ENCODE measurements at regions not wholly inside any gene's neighbourhood (a gene's known extent, or its start where the extent isn't known, plus 50 kb on each side); places are given as distances from the start of the nearest gene placed in this dataset.

GRCh38 chr2:368386-368785, 80.5 kb upstream of the ALKAL2 start:
- TF ChIP-seq, protein P1, sequence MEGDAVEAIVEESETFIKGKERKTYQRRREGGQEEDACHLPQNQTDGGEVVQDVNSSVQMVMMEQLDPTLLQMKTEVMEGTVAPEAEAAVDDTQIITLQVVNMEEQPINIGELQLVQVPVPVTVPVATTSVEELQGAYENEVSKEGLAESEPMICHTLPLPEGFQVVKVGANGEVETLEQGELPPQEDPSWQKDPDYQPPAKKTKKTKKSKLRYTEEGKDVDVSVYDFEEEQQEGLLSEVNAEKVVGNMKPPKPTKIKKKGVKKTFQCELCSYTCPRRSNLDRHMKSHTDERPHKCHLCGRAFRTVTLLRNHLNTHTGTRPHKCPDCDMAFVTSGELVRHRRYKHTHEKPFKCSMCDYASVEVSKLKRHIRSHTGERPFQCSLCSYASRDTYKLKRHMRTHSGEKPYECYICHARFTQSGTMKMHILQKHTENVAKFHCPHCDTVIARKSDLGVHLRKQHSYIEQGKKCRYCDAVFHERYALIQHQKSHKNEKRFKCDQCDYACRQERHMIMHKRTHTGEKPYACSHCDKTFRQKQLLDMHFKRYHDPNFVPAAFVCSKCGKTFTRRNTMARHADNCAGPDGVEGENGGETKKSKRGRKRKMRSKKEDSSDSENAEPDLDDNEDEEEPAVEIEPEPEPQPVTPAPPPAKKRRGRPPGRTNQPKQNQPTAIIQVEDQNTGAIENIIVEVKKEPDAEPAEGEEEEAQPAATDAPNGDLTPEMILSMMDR (IDR thresholded peaks at IDR 0.05 in 2 of 3, conservative IDR thresholded peaks at IDR 0.05 in 1 of 3; ENCODE audit: borderline replicate concordance in 1 of 3, insufficient read depth in 1 of 3, low read depth in 2 of 3, low read length in 2 of 3), result no peak
- TF ChIP-seq ZNF274 (IDR thresholded peaks at IDR 0.05; ENCODE audit: low read depth, low read length) (no peak), POLR2A (IDR thresholded peaks at IDR 0.05; ENCODE audit: borderline replicate concordance, extremely low read depth, insufficient read depth, insufficient read length) (no peak), JUND (IDR thresholded peaks at IDR 0.05) (no peak), SIN3A (IDR thresholded peaks at IDR 0.05; ENCODE audit: low read depth) (no peak), REST (IDR thresholded peaks at IDR 0.05; ENCODE audit: low read depth) (no peak), EZH2 (IDR thresholded peaks at IDR 0.05) (no peak), RAD21 (IDR thresholded peaks at IDR 0.05; ENCODE audit: low read depth) (no peak), POLR2AphosphoS5 (IDR thresholded peaks at IDR 0.05; ENCODE audit: low read depth, low read length) (no peak), YY1 (IDR thresholded peaks at IDR 0.05; ENCODE audit: extremely low read depth, insufficient replicate concordance, low read depth, low read length) (no peak), ELF1 (IDR thresholded peaks at IDR 0.05; ENCODE audit: borderline replicate concordance, low read depth) (no peak), EGR1 (IDR thresholded peaks at IDR 0.05; ENCODE audit: low read depth) (no peak), SRF (IDR thresholded peaks at IDR 0.05; ENCODE audit: low read depth) (no peak)
- TF ChIP-seq, protein P2, sequence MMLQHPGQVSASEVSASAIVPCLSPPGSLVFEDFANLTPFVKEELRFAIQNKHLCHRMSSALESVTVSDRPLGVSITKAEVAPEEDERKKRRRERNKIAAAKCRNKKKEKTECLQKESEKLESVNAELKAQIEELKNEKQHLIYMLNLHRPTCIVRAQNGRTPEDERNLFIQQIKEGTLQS (IDR thresholded peaks at IDR 0.05), result no peak

Data from HCT116 (cell line).